GM12891 (cell line): ENCODE measurements at regions not wholly inside any gene's neighbourhood (a gene's known extent, or its start where the extent isn't known, plus 50 kb on each side); places are given as distances from the start of the nearest gene placed in this dataset.

Experiments
- POLR2A ChIP-seq: IDR thresholded peaks from 2 replicates; pipeline ENCODE4 v1.6.1; 2011; ENCODE audit warnings: low read depth, low read length, control low read depth
- POLR2AphosphoS5 ChIP-seq: IDR thresholded peaks from 2 replicates; pipeline ENCODE4 v1.6.1; 2011; ENCODE audit warnings: low read depth, low read length, control low read depth
- POU2F2 ChIP-seq: IDR thresholded peaks from 2 replicates; pipeline ENCODE4 v1.6.1; 2011; ENCODE audit warnings: low read depth, mild to moderate bottlenecking, control low read depth, low read length, moderate library complexity

DNA sequence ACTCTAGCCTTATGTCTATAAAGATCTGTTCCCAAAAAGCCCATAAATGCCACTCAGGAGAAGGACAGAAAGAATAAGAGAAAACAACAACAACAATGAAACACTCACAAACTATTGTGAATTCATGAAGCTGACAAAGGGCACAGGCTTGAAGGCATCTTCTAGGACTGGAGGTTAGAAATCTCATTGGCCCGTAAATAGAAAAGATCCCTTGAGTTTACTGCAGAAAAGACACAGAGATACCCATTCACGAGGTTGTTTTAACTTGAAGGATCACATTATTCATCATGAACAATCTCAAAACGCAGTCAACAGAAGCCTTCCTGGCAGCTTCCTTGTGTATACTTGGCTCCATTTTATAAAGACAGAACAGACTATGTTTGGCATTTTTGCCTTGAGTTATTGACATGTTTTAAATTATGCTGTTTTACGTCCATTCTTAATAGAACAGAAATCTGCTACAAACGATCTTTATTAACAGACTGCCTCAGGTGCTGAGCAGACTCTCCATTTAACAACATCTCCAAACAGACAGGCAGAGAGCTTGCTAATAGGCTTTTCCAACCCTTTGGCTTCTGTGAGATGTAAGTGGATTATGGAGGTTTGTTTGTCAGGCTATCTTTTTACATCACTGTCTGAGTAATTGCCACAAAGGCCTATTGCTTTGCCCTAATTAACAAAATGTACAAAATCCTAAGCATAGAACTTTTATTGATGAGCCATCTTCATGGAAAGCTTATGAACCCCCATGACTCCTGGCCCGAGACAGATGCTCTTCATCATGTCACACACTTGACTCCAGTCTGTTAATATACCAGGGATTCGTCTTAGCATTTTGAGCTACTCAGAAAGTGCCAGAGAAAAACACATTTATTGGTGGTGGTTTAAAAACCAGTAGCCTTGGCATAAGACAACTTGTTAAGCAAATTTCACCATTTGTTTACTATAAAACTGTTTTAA, 735.3 kb upstream of the ZNF608 start:
- TF ChIP-seq POLR2A (no peak), POLR2AphosphoS5 (no peak), POU2F2 (no peak)
